HepG2 (cell line): ENCODE measurements at regions not wholly inside any gene's neighbourhood (a gene's known extent, or its start where the extent isn't known, plus 50 kb on each side); places are given as distances from the start of the nearest gene placed in this dataset.

Source experiments
- NCOR1 ChIP-seq: fragments of 200-600 bp; sonication (generic); IDR thresholded peaks from 2 replicates; pipeline ENCODE4 v1.7.0; 2017; ENCODE audit warnings: antibody characterized with exemption, low read length, borderline replicate concordance
- SUZ12 ChIP-seq: fragments of 150-350 bp; IDR thresholded peaks from 2 replicates; pipeline ENCODE4 v1.6.1; 2014; ENCODE audit warnings: low read depth, low read length
- TAF1 ChIP-seq: sonication (generic); formaldehyde crosslinking; IDR thresholded peaks from 2 replicates; pipeline ENCODE4 v1.4.0; 2020; ENCODE audit warnings: missing genetic modification reagents
- ZNF598 ChIP-seq: sonication (generic); formaldehyde crosslinking; IDR thresholded peaks from 2 replicates; pipeline ENCODE4 v1.5.1; 2020; ENCODE audit warnings: mild to moderate bottlenecking, missing genetic modification reagents, borderline replicate concordance
- ZNF773 ChIP-seq: sonication (generic); formaldehyde crosslinking; IDR thresholded peaks from 2 replicates; pipeline ENCODE4 v1.4.0; 2020; ENCODE audit warnings: missing genetic modification reagents, borderline replicate concordance
- ZNF850 ChIP-seq: sonication (generic); formaldehyde crosslinking; conservative IDR thresholded peaks from 2 replicates; pipeline ENCODE4 v1.9.0; 2021; ENCODE audit warnings: mild to moderate bottlenecking, missing genetic modification reagents
- TF ChIP-seq, protein P1 (sequence below): sonication (generic); formaldehyde crosslinking; IDR thresholded peaks from 2 replicates; pipeline ENCODE4 v1.5.0; 2020; ENCODE audit warnings: mild to moderate bottlenecking, missing genetic modification reagents, moderate library complexity

DNA sequence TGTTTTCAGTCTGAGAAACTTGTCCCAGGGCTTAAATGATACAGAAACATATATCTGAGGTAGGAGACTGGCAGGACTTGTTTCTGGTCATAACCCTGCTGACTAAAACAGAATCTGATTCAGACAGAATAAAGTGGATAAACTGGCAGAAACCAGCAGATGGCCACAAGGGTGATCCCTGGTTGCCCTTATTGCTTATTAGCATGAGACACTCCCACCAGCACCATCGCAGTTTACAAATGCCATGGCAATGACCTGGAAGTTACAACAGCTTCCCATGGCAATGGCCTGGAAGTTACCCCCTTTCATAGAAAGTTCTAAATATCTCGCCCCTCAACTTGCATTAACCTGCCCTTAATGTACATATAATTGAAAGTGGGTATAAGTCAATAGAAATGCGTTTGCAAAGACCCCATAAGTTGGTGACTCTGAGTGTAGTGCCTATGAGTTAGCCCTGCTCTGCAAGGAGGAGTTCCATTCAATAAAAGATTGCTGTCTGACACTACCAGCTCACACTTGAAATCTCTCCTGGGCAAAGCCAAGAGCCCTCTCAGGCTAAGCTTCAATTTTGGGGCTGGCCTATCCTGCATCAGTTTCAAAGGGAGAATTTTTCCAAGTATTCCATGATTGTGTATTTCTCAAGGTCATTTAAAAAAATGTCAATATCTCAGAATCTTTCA lies 52.9 kb upstream of the PAGE5 start:
- TF ChIP-seq ZNF598 (CRISPR knock-in tag) (no peak), NCOR1 (no peak), SUZ12 (no peak), ZNF850 (no peak), ZNF773 (CRISPR knock-in tag) (no peak), TAF1 (CRISPR knock-in tag) (no peak)
- TF ChIP-seq, protein P1, sequence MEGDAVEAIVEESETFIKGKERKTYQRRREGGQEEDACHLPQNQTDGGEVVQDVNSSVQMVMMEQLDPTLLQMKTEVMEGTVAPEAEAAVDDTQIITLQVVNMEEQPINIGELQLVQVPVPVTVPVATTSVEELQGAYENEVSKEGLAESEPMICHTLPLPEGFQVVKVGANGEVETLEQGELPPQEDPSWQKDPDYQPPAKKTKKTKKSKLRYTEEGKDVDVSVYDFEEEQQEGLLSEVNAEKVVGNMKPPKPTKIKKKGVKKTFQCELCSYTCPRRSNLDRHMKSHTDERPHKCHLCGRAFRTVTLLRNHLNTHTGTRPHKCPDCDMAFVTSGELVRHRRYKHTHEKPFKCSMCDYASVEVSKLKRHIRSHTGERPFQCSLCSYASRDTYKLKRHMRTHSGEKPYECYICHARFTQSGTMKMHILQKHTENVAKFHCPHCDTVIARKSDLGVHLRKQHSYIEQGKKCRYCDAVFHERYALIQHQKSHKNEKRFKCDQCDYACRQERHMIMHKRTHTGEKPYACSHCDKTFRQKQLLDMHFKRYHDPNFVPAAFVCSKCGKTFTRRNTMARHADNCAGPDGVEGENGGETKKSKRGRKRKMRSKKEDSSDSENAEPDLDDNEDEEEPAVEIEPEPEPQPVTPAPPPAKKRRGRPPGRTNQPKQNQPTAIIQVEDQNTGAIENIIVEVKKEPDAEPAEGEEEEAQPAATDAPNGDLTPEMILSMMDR (CRISPR knock-in tag): no peak
